SK-N-SH treated with all-trans-retinoic acid at 6 μM for 48 hours (cell line): ENCODE measurements at regions not wholly inside any gene's neighbourhood (a gene's known extent, or its start where the extent isn't known, plus 50 kb on each side); places are given as distances from the start of the nearest gene placed in this dataset.

Source experiments
- ATAC-seq: fragments of 200-7000 bp; cut with Tn5 transposase; 3 replicates; pipeline ENCODE4 v1.9.1; 2020; ENCODE audit warnings: mild to moderate bottlenecking, moderate library complexity
- ARNTL ChIP-seq: fragments of 450-650 bp; formaldehyde crosslinking; IDR thresholded peaks from 2 replicates; pipeline ENCODE4 v1.5.0; 2020; ENCODE audit warnings: low read depth, mild to moderate bottlenecking, moderate library complexity, borderline replicate concordance
- BACH2 ChIP-seq: fragments of 250-450 bp; sonication (Bioruptor Pico); IDR thresholded peaks from 2 replicates; pipeline ENCODE4 v1.9.0; 2021; ENCODE audit warnings: mild to moderate bottlenecking, borderline replicate concordance
- CREB5 ChIP-seq: fragments of 250-450 bp; sonication (Bioruptor Pico); IDR thresholded peaks from 2 replicates; pipeline ENCODE4 v1.5.1; 2020; ENCODE audit warnings: low read depth, mild to moderate bottlenecking, moderate library complexity
- CSDC2 ChIP-seq: fragments of 250-450 bp; sonication (Bioruptor Pico); IDR thresholded peaks from 2 replicates; pipeline ENCODE4 v1.5.0; 2020; ENCODE audit warnings: mild to moderate bottlenecking, moderate library complexity
- ESRRG ChIP-seq: fragments of 250-450 bp; sonication (Bioruptor Pico); IDR thresholded peaks from 2 replicates; pipeline ENCODE4 v1.6.1; 2021; ENCODE audit warnings: mild to moderate bottlenecking
- GLIS3 ChIP-seq: fragments of 250-450 bp; sonication (Bioruptor Pico); IDR thresholded peaks from 2 replicates; pipeline ENCODE4 v1.5.0; 2020; ENCODE audit warnings: mild to moderate bottlenecking, moderate library complexity
- ISL1 ChIP-seq: fragments of 250-450 bp; sonication (Bioruptor Pico); IDR thresholded peaks from 2 replicates; pipeline ENCODE4 v2.1.2; 2022; ENCODE audit warnings: mild to moderate bottlenecking, moderate library complexity
- OSR1 ChIP-seq: fragments of 250-450 bp; sonication (Bioruptor Pico); IDR thresholded peaks from 2 replicates; pipeline ENCODE4 v1.8.0; 2022; ENCODE audit warnings: moderate library complexity, mild to moderate bottlenecking, inconsistent platforms
- POU6F1 ChIP-seq: fragments of 250-450 bp; sonication (Bioruptor Pico); IDR thresholded peaks from 2 replicates; pipeline ENCODE4 v1.8.0; 2021; ENCODE audit warnings: low read depth, mild to moderate bottlenecking, moderate library complexity, borderline replicate concordance
- PPARA ChIP-seq: fragments of 250-450 bp; sonication (Bioruptor Pico); IDR thresholded peaks from 2 replicates; pipeline ENCODE4 v1.5.0; 2020; ENCODE audit warnings: mild to moderate bottlenecking, borderline replicate concordance
- RARB ChIP-seq: fragments of 250-450 bp; sonication (Bioruptor Pico); IDR thresholded peaks from 2 replicates; pipeline ENCODE4 v1.8.0; 2021; ENCODE audit warnings: mild to moderate bottlenecking, moderate library complexity
- SNAI2 ChIP-seq: fragments of 250-450 bp; sonication (Bioruptor Pico); IDR thresholded peaks from 2 replicates; pipeline ENCODE4 v1.5.0; 2020; ENCODE audit warnings: mild to moderate bottlenecking, moderate library complexity
- TCF4 ChIP-seq: fragments of 250-450 bp; sonication (Bioruptor Pico); IDR thresholded peaks from 2 replicates; pipeline ENCODE4 v1.8.0; 2021; ENCODE audit warnings: mild to moderate bottlenecking, moderate library complexity, borderline replicate concordance
- TOX ChIP-seq: fragments of 250-450 bp; sonication (Bioruptor Pico); IDR thresholded peaks from 2 replicates; pipeline ENCODE4 v1.8.0; 2021; ENCODE audit warnings: mild to moderate bottlenecking, moderate library complexity, borderline replicate concordance
- TSHZ2 ChIP-seq: fragments of 250-450 bp; sonication (Bioruptor Pico); IDR thresholded peaks from 2 replicates; pipeline ENCODE4 v1.5.0; 2020; ENCODE audit warnings: mild to moderate bottlenecking, moderate library complexity
- ZC3H10 ChIP-seq: fragments of 250-450 bp; sonication (Bioruptor Pico); IDR thresholded peaks from 2 replicates; pipeline ENCODE4 v1.5.1; 2021; ENCODE audit warnings: mild to moderate bottlenecking, moderate library complexity
- ZFP3 ChIP-seq: fragments of 250-450 bp; sonication (Bioruptor Pico); IDR thresholded peaks from 2 replicates; pipeline ENCODE4 v1.5.0; 2020; ENCODE audit warnings: mild to moderate bottlenecking, moderate library complexity
- ZFP30 ChIP-seq: fragments of 450-650 bp; formaldehyde crosslinking; IDR thresholded peaks from 2 replicates; pipeline ENCODE4 v1.5.0; 2022; ENCODE audit warnings: mild to moderate bottlenecking, moderate library complexity
- ZNF565 ChIP-seq: fragments of 450-650 bp; formaldehyde crosslinking; conservative IDR thresholded peaks from 2 replicates; pipeline ENCODE4 v1.5.0; 2020; ENCODE audit warnings: low read depth, mild to moderate bottlenecking, moderate library complexity
- ZNF70 ChIP-seq: fragments of 450-650 bp; formaldehyde crosslinking; IDR thresholded peaks from 2 replicates; pipeline ENCODE4 v1.5.0; 2020; ENCODE audit warnings: mild to moderate bottlenecking, moderate library complexity
- ZNF8 ChIP-seq: fragments of 450-650 bp; formaldehyde crosslinking; IDR thresholded peaks from 2 replicates; pipeline ENCODE4 v1.5.0; 2020; ENCODE audit warnings: mild to moderate bottlenecking, moderate library complexity

GRCh38 chr15:70469182-70469581 is 294.2 kb downstream of the UACA start:
- no peak for TF ChIP-seq ESRRG (CRISPR knock-in tag)
- TF ChIP-seq CREB5: no peak
- TF ChIP-seq ARNTL: no peak
- TF ChIP-seq POU6F1 (CRISPR knock-in tag): no peak
- no peak for TF ChIP-seq TOX (CRISPR knock-in tag)
- ATAC-seq: no peak

- TF ChIP-seq OSR1 (CRISPR knock-in tag) (no peak), ZNF8 (CRISPR knock-in tag) (no peak), CSDC2 (CRISPR knock-in tag) (no peak), ZFP3 (no peak), BACH2 (CRISPR knock-in tag) (no peak), ISL1 (CRISPR knock-in tag) (no peak), RARB (no peak), SNAI2 (CRISPR knock-in tag) (no peak), GLIS3 (CRISPR knock-in tag) (no peak), ZFP30 (CRISPR knock-in tag) (no peak), ZNF565 (CRISPR knock-in tag) (no peak), TCF4 (CRISPR knock-in tag) (no peak), ARNTL (no peak)
These were observed 296.3 kb downstream of the UACA start for GRCh38 chr15:70466895-70467529.

GRCh38 chr15:70466305-70466704 is 297.1 kb downstream of the UACA start:
- ATAC-seq: no peak

More at GRCh38 chr15:70466895-70467529, 296.3 kb downstream of the UACA start:
- ATAC-seq: peak; percentile 98

GRCh38 chr15:70465812-70466211 is 297.5 kb downstream of the UACA start:
- no peak for ATAC-seq
- TF ChIP-seq ZFP30 (CRISPR knock-in tag) (no peak), GLIS3 (CRISPR knock-in tag) (no peak), TOX (CRISPR knock-in tag) (no peak), TCF4 (CRISPR knock-in tag) (no peak), ISL1 (CRISPR knock-in tag) (no peak), OSR1 (CRISPR knock-in tag) (no peak), BACH2 (CRISPR knock-in tag) (no peak), ZNF8 (CRISPR knock-in tag) (no peak), ZNF70 (CRISPR knock-in tag) (no peak), ARNTL (no peak), ZC3H10 (no peak), TSHZ2 (CRISPR knock-in tag) (no peak), SNAI2 (CRISPR knock-in tag) (no peak)
- TF ChIP-seq, all 23 proteins: peak for 0

More at GRCh38 chr15:70466305-70466704, 297.1 kb downstream of the UACA start:
- TF ChIP-seq CSDC2 (CRISPR knock-in tag) (no peak), ZFP3 (no peak), TCF4 (CRISPR knock-in tag) (no peak), PPARA (CRISPR knock-in tag) (no peak), TSHZ2 (CRISPR knock-in tag) (no peak), OSR1 (CRISPR knock-in tag) (no peak), ESRRG (CRISPR knock-in tag) (no peak), GLIS3 (CRISPR knock-in tag) (no peak), ISL1 (CRISPR knock-in tag) (no peak), ZC3H10 (no peak)
